ENCODE measurements at regions not wholly inside any gene's neighbourhood (a gene's known extent, or its start where the extent isn't known, plus 50 kb on each side); places are given as distances from the start of the nearest gene placed in this dataset.

GRCh38 chr1:191142748-191143147 lies 665.1 kb upstream of the BRINP3 start:
- in situ Hi-C loops (cut with MboI; ENCODE audit: low pct_unique_long_range_greater_than_20kb, low sequenced_read_pairs, unreplicated experiment) = no loop called here
- DNase-seq (ENCODE audit: low spot score) = no peak
- TF ChIP-seq CTCF (IDR thresholded peaks at IDR 0.05; ENCODE audit: extremely low read depth, insufficient read depth, missing control alignments) = no peak

- no peak for TF ChIP-seq CTCF (IDR thresholded peaks at IDR 0.05; ENCODE audit: extremely low read depth, insufficient read depth, missing control alignments)
- DNase-seq (ENCODE audit: low spot score) = no peak
- in situ Hi-C loops (cut with MboI; ENCODE audit: low pct_unique_long_range_greater_than_20kb, low sequenced_read_pairs, unreplicated experiment) = no loop called here
Measured at GRCh38 chr1:191145834-191146233, 668.2 kb upstream of the BRINP3 start.

- DNase-seq (ENCODE audit: low spot score) = no peak
- no peak for TF ChIP-seq CTCF (IDR thresholded peaks at IDR 0.05; ENCODE audit: extremely low read depth, insufficient read depth, missing control alignments)
- in situ Hi-C loops (cut with MboI; ENCODE audit: low pct_unique_long_range_greater_than_20kb, low sequenced_read_pairs, unreplicated experiment) = no loop called here
Measured at GRCh38 chr1:191151321-191151807, 673.7 kb upstream of the BRINP3 start.

- no peak for TF ChIP-seq CTCF (IDR thresholded peaks at IDR 0.05; ENCODE audit: extremely low read depth, insufficient read depth, missing control alignments)
- in situ Hi-C loops (cut with MboI; ENCODE audit: low pct_unique_long_range_greater_than_20kb, low sequenced_read_pairs, unreplicated experiment) = no loop called here
- no peak for DNase-seq (ENCODE audit: low spot score)
Measured at GRCh38 chr1:191152776-191153175, 675.1 kb upstream of the BRINP3 start.

GRCh38 chr1:191155178-191155577 lies 677.5 kb upstream of the BRINP3 start:
- TF ChIP-seq CTCF (IDR thresholded peaks at IDR 0.05; ENCODE audit: extremely low read depth, insufficient read depth, missing control alignments) = no peak
- DNase-seq (ENCODE audit: low spot score) = no peak
- in situ Hi-C loops (cut with MboI; ENCODE audit: low pct_unique_long_range_greater_than_20kb, low sequenced_read_pairs, unreplicated experiment) = no loop called here

- in situ Hi-C loops (cut with MboI; ENCODE audit: low pct_unique_long_range_greater_than_20kb, low sequenced_read_pairs, unreplicated experiment) = no loop called here
- no peak for TF ChIP-seq CTCF (IDR thresholded peaks at IDR 0.05; ENCODE audit: extremely low read depth, insufficient read depth, missing control alignments)
- no peak for DNase-seq (ENCODE audit: low spot score)
Measured at GRCh38 chr1:191160837-191161236, 683.2 kb upstream of the BRINP3 start.

GRCh38 chr1:191162762-191163161 lies 685.1 kb upstream of the BRINP3 start:
- in situ Hi-C loops (cut with MboI; ENCODE audit: low pct_unique_long_range_greater_than_20kb, low sequenced_read_pairs, unreplicated experiment) = no loop called here
- DNase-seq (ENCODE audit: low spot score) = no peak
- TF ChIP-seq CTCF (IDR thresholded peaks at IDR 0.05; ENCODE audit: extremely low read depth, insufficient read depth, missing control alignments) = no peak

Measured in GM13977 (cell line).